ENCODE measurements at regions not wholly inside any gene's neighbourhood (a gene's known extent, or its start where the extent isn't known, plus 50 kb on each side); places are given as distances from the start of the nearest gene placed in this dataset.

- CTCF ChIA-PET: no interaction called here
- Histone ChIP-seq H3K27ac (ENCODE audit: low read depth, low read length) (no peak overlapping the region), H3K9me3 (ENCODE audit: control insufficient read depth in 1 of 2, insufficient read depth in 1 of 2, low read depth in 1 of 2, low read length in 2 of 2) (no peaks in the 10 kb centered on the region), H3K79me2 (ENCODE audit: insufficient read depth, low read length) (no peaks in the 10 kb centered on the region), H3K4me1 (ENCODE audit: control insufficient read depth in 1 of 2, insufficient read depth in 2 of 2, low read length in 2 of 2) (no peaks in the 10 kb centered on the region), H3K27me3 (ENCODE audit: insufficient read depth, low read length) (no peaks in the 10 kb centered on the region), H3K36me3 (ENCODE audit: control insufficient read depth in 1 of 2, insufficient read depth in 2 of 2, low read length in 2 of 2) (no peaks in the 10 kb centered on the region), H2AFZ (ENCODE audit: low read depth, low read length, poor library complexity, severe bottlenecking) (no peak overlapping the region), H3K4me3 (replicated peaks in 1 of 2; ENCODE audit: low read depth in 1 of 2, low read length in 2 of 2) (no peak overlapping the region), H3K4me2 (ENCODE audit: low read length) (no peak overlapping the region), H3K9ac (ENCODE audit: low read length) (no peak overlapping the region), H4K20me1 (ENCODE audit: insufficient read depth) (no peaks in the 10 kb centered on the region), H3K9me2 (ENCODE audit: insufficient read depth) (no peaks in the 10 kb centered on the region)
- ATAC-seq (no peak), DNase-seq (ENCODE audit: low read depth, low spot score) (no peak)
- TF ChIP-seq TCF7L2 (IDR thresholded peaks at IDR 0.05; ENCODE audit: borderline replicate concordance, extremely low read depth, insufficient read depth, insufficient read length) (no peak), ELF1 (IDR thresholded peaks at IDR 0.05; ENCODE audit: borderline replicate concordance, low read depth) (no peak), EZH2phosphoT487 (IDR thresholded peaks at IDR 0.05; ENCODE audit: borderline replicate concordance) (no peak), REST (IDR thresholded peaks at IDR 0.05; ENCODE audit: low read depth) (no peak), CTCF (IDR thresholded peaks at IDR 0.05 in 2 of 3, conservative IDR thresholded peaks at IDR 0.05 in 1 of 3; ENCODE audit: borderline replicate concordance in 1 of 3, insufficient read depth in 1 of 3, low read depth in 2 of 3, low read length in 2 of 3) (no peak), POLR2A (IDR thresholded peaks at IDR 0.05; ENCODE audit: borderline replicate concordance, extremely low read depth, insufficient read depth, insufficient read length) (no peak), ZNF274 (IDR thresholded peaks at IDR 0.05; ENCODE audit: low read depth, low read length) (no peak), JUND (IDR thresholded peaks at IDR 0.05) (no peak)
- TF ChIP-seq, protein P1, sequence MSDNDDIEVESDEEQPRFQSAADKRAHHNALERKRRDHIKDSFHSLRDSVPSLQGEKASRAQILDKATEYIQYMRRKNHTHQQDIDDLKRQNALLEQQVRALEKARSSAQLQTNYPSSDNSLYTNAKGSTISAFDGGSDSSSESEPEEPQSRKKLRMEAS (IDR thresholded peaks at IDR 0.05): no peak
- RAD21 ChIA-PET (ENCODE audit: low non-redundant PET in 1 of 2, low total read pairs in 2 of 2, uncharacterized antibody in 2 of 2, unreplicated experiment in 2 of 2): no interaction called here
- POLR2A ChIA-PET: no interaction called here
- intact Hi-C loops (cut with micrococcal nuclease): no loop called here
- BruUV-seq (replicated peaks): no TSS peak
These were observed 572.8 kb upstream of the USP15 start for GRCh38 chr12:61687407-61687806.
